Choroid plexus epithelial cell (primary cell): ENCODE measurements at regions not wholly inside any gene's neighbourhood (a gene's known extent, or its start where the extent isn't known, plus 50 kb on each side); places are given as distances from the start of the nearest gene placed in this dataset.

Source experiments
- DNase-seq: peaks from one replicate; pipeline ENCODE4 v3.0.0-alpha.2; 2010; ENCODE audit warnings: low read depth
- H3K4me3 ChIP-seq: 2 replicates; pipeline ENCODE4 v1.5.1; 2011; ENCODE audit warnings: low read depth, mild to moderate bottlenecking, control low read depth, low read length, moderate library complexity
- CTCF ChIP-seq: conservative IDR thresholded peaks from 2 replicates; pipeline ENCODE4 v1.5.1; 2011; ENCODE audit warnings: low read depth, mild to moderate bottlenecking, control low read depth, inconsistent platforms, low read length, moderate library complexity

DNA sequence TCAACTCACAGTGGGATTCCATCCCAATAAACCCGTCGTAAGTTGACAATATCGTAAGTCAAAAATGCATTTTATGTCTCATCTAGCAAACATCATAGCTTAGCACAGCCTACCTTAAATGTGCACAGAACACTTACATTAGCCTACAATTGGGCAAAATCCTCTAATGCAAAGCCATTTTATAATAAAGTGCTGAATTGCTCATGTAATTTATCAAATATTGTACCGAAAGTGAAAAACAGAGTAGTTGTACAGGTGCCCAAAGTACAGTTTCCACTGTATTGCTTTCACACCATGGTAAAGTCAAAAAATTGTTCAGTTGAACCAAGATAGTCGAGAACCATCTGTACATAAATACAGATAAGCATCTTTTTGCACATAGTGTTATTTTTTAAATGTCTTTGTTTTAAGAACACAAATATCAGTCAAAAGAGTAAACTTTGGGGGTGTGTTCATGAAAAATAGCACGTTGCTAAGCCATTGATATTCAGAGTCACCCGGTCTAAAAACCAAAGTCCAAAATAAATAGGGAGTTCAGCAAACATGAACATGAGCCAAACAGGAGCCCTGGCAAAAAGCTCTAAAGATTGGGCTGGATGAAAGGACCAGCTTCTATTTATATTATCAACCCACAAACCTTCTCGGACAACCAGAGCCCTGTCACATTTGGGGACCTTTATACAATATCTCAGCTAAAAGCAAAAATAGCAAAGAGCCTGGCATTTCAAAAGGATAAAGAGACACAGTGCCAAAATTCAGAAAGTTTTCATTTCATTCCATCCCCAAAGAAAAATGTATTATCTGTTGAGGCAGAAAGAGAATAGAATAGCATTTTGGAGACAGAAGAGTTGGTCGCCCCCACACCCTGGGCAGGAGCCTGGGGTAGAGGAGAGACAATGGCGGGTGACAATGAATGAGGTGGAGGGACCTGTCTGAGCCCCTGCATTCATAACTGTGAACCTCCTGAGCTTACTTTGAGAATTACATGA is 105.9 kb upstream of the SH3BP4 start:
- no peak for TF ChIP-seq CTCF
- DNase-seq: no peak
- no peak overlapping the region for H3K4me3 ChIP-seq

DNA sequence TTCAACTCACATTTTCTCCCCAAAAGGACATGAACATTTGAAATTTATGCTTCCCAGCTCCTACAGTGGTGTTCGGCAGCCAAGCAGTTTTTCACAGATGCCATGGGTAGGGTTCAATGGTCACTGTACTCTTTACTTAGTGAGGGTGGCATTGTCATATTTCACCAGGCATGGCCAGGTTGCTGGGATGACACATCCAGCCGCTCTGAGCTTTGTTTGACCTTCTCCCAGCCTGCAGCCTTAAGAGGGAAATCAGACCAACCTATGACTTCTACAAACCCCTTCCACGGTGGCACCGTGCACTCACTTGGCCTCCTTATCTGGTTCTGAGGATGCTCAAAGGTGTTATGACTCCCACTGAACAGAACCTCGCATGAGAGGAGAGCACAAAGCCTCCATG is 108.4 kb upstream of the SH3BP4 start:
- no peak for DNase-seq
- H3K4me3 ChIP-seq: no peak overlapping the region
- TF ChIP-seq CTCF: no peak

GRCh38 chr2:234842753-234843152 is 109.1 kb upstream of the SH3BP4 start:
- no peak for TF ChIP-seq CTCF
- no peak overlapping the region for H3K4me3 ChIP-seq
- DNase-seq: no peak

GRCh38 chr2:234841321-234842015 is 110.3 kb upstream of the SH3BP4 start:
- TF ChIP-seq CTCF: no peak
- H3K4me3 ChIP-seq: no peak overlapping the region

GRCh38 chr2:234840336-234840735 is 111.5 kb upstream of the SH3BP4 start:
- DNase-seq: peak; percentile 99
- no peak for TF ChIP-seq CTCF
- no peak overlapping the region for H3K4me3 ChIP-seq

More at GRCh38 chr2:234841321-234842015, 110.3 kb upstream of the SH3BP4 start:
- no peak for DNase-seq

DNA sequence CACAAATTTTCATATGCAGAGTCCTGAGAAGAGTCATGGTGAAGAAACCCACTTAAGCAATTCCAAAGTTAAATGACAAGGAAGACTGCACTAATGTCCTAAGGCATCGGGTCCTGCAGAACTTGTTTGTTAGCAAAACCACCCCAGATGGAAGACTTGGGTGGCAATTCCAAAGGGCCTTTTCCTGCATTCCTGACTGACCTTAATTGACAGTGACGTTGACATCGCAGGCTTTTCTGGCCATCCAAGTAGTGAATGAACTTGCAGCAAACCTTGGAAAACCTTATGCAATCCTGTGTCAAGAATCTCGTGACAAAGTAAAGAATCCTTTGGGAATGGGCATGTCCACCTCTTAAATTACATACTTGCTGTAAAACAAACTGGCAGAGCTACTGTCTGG is 112.5 kb upstream of the SH3BP4 start:
- no peak for DNase-seq
- no peak for TF ChIP-seq CTCF
- H3K4me3 ChIP-seq: no peak overlapping the region

DNA sequence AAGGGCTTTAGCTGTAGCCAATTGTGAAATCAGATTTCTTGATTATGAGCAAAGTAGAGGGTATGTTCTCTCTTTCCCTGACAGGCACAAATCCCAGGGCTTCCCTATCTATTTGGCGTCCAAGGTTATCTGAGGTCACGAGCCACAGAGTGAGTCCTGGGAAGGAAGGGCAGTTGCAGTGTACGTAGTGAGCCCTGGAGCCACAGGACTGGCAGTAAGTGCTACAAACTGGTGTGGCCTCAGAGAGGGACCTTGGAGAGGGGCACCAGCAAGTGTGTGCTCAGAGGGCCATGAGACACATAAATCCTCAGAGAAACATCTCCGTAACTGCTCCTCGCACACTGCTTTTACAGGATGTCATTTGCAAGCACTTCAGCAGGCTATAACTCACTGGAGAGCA is 115.5 kb upstream of the SH3BP4 start:
- no peak for DNase-seq
- no peak for TF ChIP-seq CTCF
- no peak overlapping the region for H3K4me3 ChIP-seq
